ENCODE measurements at regions not wholly inside any gene's neighbourhood (a gene's known extent, or its start where the extent isn't known, plus 50 kb on each side); places are given as distances from the start of the nearest gene placed in this dataset.

DNA sequence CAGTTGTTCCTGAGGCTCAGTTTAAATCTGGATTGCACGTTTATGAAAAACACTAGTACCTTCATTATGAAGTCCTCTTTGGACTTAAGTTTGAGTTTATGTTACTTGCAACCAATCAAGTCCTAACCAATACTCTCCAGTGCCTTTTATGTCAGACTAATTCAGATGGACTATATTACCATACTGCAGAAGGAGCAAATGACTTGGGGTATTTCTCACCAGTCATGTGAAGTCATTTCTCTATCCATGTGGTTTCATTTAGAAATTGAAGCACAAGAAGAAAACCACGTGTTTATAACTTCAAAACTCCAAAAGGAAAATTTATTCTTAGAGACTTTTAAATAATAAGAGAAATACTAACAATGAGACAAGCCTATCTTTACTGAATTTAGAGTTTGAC lies 201.6 kb downstream of the MBL2 start:
- TF ChIP-seq, protein P1, sequence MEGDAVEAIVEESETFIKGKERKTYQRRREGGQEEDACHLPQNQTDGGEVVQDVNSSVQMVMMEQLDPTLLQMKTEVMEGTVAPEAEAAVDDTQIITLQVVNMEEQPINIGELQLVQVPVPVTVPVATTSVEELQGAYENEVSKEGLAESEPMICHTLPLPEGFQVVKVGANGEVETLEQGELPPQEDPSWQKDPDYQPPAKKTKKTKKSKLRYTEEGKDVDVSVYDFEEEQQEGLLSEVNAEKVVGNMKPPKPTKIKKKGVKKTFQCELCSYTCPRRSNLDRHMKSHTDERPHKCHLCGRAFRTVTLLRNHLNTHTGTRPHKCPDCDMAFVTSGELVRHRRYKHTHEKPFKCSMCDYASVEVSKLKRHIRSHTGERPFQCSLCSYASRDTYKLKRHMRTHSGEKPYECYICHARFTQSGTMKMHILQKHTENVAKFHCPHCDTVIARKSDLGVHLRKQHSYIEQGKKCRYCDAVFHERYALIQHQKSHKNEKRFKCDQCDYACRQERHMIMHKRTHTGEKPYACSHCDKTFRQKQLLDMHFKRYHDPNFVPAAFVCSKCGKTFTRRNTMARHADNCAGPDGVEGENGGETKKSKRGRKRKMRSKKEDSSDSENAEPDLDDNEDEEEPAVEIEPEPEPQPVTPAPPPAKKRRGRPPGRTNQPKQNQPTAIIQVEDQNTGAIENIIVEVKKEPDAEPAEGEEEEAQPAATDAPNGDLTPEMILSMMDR (IDR thresholded peaks at IDR 0.05), result no peak
- TF ChIP-seq POLR2A (IDR thresholded peaks at IDR 0.05), result no peak
